ENCODE measurements at regions not wholly inside any gene's neighbourhood (a gene's known extent, or its start where the extent isn't known, plus 50 kb on each side); places are given as distances from the start of the nearest gene placed in this dataset.
"Not testable (repeated sequence)": the region's sequence is repeated elsewhere in the genome, so short reads cannot be mapped to it uniquely, and the experiment has no call there.

GRCh38 chr10:129193148-129193547, 273.9 kb upstream of the MGMT start:
- no peak for TF ChIP-seq CTCF (IDR thresholded peaks at IDR 0.05; ENCODE audit: borderline replicate concordance, insufficient read depth, low read depth, low read length)

GRCh38 chr10:129194181-129194870, 272.7 kb upstream of the MGMT start:
- no peak for TF ChIP-seq CTCF (IDR thresholded peaks at IDR 0.05; ENCODE audit: borderline replicate concordance, insufficient read depth, low read depth, low read length)
- no peak overlapping the region for H3K4me3 ChIP-seq (ENCODE audit: low read depth, low read length)

More at GRCh38 chr10:129193148-129193547, 273.9 kb upstream of the MGMT start:
- no peak overlapping the region for H3K4me3 ChIP-seq (ENCODE audit: low read depth, low read length)

GRCh38 chr10:129199826-129200225, 267.2 kb upstream of the MGMT start:
- H3K4me3 ChIP-seq (ENCODE audit: low read depth, low read length): no peak overlapping the region
- TF ChIP-seq CTCF (IDR thresholded peaks at IDR 0.05; ENCODE audit: borderline replicate concordance, insufficient read depth, low read depth, low read length): no peak

- H3K4me3 ChIP-seq (ENCODE audit: low read depth, low read length): no peak overlapping the region
- no peak for TF ChIP-seq CTCF (IDR thresholded peaks at IDR 0.05; ENCODE audit: borderline replicate concordance, insufficient read depth, low read depth, low read length)
Measured at GRCh38 chr10:129203819-129204218, 263.2 kb upstream of the MGMT start.

GRCh38 chr10:129207297-129207696, 259.7 kb upstream of the MGMT start:
- H3K4me3 ChIP-seq (ENCODE audit: low read depth, low read length): no peak overlapping the region
- no peak for TF ChIP-seq CTCF (IDR thresholded peaks at IDR 0.05; ENCODE audit: borderline replicate concordance, insufficient read depth, low read depth, low read length)

- TF ChIP-seq CTCF (IDR thresholded peaks at IDR 0.05; ENCODE audit: borderline replicate concordance, insufficient read depth, low read depth, low read length): no peak
- H3K4me3 ChIP-seq (ENCODE audit: low read depth, low read length): no peak overlapping the region
Measured at GRCh38 chr10:129210876-129211275, 256.2 kb upstream of the MGMT start.

GRCh38 chr10:129213256-129213655, 253.8 kb upstream of the MGMT start:
- TF ChIP-seq CTCF (IDR thresholded peaks at IDR 0.05; ENCODE audit: borderline replicate concordance, insufficient read depth, low read depth, low read length): no peak

GRCh38 chr10:129213996-129214395, 253.0 kb upstream of the MGMT start:
- not testable (repeated sequence) for H3K4me3 ChIP-seq (ENCODE audit: low read depth, low read length)

More at GRCh38 chr10:129213256-129213655, 253.8 kb upstream of the MGMT start:
- H3K4me3 ChIP-seq (ENCODE audit: low read depth, low read length): no peak overlapping the region
